ENCODE measurements at regions not wholly inside any gene's neighbourhood (a gene's known extent, or its start where the extent isn't known, plus 50 kb on each side); places are given as distances from the start of the nearest gene placed in this dataset.

DNA sequence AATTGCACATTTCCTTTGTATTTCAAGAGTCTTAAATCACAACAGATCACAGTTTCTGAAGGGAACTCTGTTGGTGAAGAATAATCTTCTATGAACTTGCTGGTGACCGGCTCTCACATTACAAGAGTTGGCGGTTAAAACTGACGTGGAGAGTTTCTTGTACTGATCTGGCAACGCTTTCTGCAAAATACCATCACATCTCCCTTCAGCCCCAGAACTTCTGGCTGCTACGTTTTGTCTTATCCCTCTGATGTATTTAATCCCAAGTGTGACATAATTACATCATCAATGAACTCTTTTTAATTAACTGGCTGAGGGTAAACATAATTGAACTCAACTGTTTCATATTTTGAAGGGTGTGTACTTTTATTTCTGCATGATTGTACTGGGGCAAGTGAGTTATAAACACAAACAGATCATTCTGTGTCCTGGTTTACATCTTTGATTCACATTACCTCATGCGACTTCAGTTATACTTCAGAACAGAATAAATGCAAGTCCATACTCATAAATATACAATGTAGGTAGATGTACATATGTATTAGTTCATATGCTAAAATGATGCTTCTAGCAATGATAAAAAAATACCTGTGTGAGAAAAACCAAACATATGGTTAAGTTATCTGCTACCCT, 105.1 kb upstream of the NPVF start:
- TF ChIP-seq, protein P1, sequence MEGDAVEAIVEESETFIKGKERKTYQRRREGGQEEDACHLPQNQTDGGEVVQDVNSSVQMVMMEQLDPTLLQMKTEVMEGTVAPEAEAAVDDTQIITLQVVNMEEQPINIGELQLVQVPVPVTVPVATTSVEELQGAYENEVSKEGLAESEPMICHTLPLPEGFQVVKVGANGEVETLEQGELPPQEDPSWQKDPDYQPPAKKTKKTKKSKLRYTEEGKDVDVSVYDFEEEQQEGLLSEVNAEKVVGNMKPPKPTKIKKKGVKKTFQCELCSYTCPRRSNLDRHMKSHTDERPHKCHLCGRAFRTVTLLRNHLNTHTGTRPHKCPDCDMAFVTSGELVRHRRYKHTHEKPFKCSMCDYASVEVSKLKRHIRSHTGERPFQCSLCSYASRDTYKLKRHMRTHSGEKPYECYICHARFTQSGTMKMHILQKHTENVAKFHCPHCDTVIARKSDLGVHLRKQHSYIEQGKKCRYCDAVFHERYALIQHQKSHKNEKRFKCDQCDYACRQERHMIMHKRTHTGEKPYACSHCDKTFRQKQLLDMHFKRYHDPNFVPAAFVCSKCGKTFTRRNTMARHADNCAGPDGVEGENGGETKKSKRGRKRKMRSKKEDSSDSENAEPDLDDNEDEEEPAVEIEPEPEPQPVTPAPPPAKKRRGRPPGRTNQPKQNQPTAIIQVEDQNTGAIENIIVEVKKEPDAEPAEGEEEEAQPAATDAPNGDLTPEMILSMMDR (IDR thresholded peaks at IDR 0.05; ENCODE audit: borderline replicate concordance, extremely low read depth, low read length, poor library complexity, severe bottlenecking): no peak
- no peak for TF ChIP-seq EZH2 (IDR thresholded peaks at IDR 0.05; ENCODE audit: borderline replicate concordance, low read depth, low read length, severe bottlenecking)
